HG03097 (cell line): ENCODE measurements at regions not wholly inside any gene's neighbourhood (a gene's known extent, or its start where the extent isn't known, plus 50 kb on each side); places are given as distances from the start of the nearest gene placed in this dataset.

Source experiments
- ATAC-seq: cut with Tn5 transposase; IDR thresholded peaks from one replicate; pipeline ENCODE4 v1.9.1; 2021; ENCODE audit not compliant: unreplicated experiment, low FRiP score

- ATAC-seq: no peak
Measured at GRCh38 chr2:5751873-5752482, 59.8 kb downstream of the SOX11 start.

- ATAC-seq: no peak
Measured at GRCh38 chr2:5756272-5756671, 64.1 kb downstream of the SOX11 start.

GRCh38 chr2:5758346-5758745, 66.2 kb downstream of the SOX11 start:
- ATAC-seq: no peak

GRCh38 chr2:5759949-5760348, 67.8 kb downstream of the SOX11 start:
- ATAC-seq: no peak

- no peak for ATAC-seq
Measured at GRCh38 chr2:5763531-5763930, 71.3 kb downstream of the SOX11 start.

- no peak for ATAC-seq
Measured at GRCh38 chr2:5764041-5764440, 71.9 kb downstream of the SOX11 start.

- ATAC-seq: no peak
Measured at GRCh38 chr2:5766056-5766455, 73.9 kb downstream of the SOX11 start.

- no peak for ATAC-seq
Measured at GRCh38 chr2:5766561-5766960, 74.4 kb downstream of the SOX11 start.

GRCh38 chr2:5777131-5777535, 84.9 kb downstream of the SOX11 start:
- no peak for ATAC-seq

- no peak for ATAC-seq
Measured at GRCh38 chr2:5781679-5782078, 89.5 kb downstream of the SOX11 start.

- no peak for ATAC-seq
Measured at GRCh38 chr2:5782103-5782502, 89.9 kb downstream of the SOX11 start.

GRCh38 chr2:5788447-5788846, 96.3 kb downstream of the SOX11 start:
- no peak for ATAC-seq

GRCh38 chr2:5791371-5791770, 99.2 kb downstream of the SOX11 start:
- ATAC-seq: no peak

- no peak for ATAC-seq
Measured at GRCh38 chr2:5794012-5794411, 101.8 kb downstream of the SOX11 start.

- ATAC-seq: no peak
Measured at GRCh38 chr2:5798084-5798483, 105.9 kb downstream of the SOX11 start.

- ATAC-seq: no peak
Measured at GRCh38 chr2:5799348-5799747, 107.2 kb downstream of the SOX11 start.

GRCh38 chr2:5803547-5803946, 111.4 kb downstream of the SOX11 start:
- no peak for ATAC-seq

GRCh38 chr2:5818961-5819600, 126.9 kb downstream of the SOX11 start:
- ATAC-seq: no peak

GRCh38 chr2:5824126-5824525, 131.9 kb downstream of the SOX11 start:
- no peak for ATAC-seq

- no peak for ATAC-seq
Measured at GRCh38 chr2:5825686-5826085, 133.5 kb downstream of the SOX11 start.

- no peak for ATAC-seq
Measured at GRCh38 chr2:5826979-5827655, 134.9 kb downstream of the SOX11 start.

- no peak for ATAC-seq
Measured at GRCh38 chr2:5834501-5834900, 142.3 kb downstream of the SOX11 start.
